22Rv1 (cell line): ENCODE measurements at regions not wholly inside any gene's neighbourhood (a gene's known extent, or its start where the extent isn't known, plus 50 kb on each side); places are given as distances from the start of the nearest gene placed in this dataset.

ENCODE experiments used
- H3K27ac ChIP-seq: fragments of 450-650 bp; 2 replicates; pipeline ENCODE4 v1.5.1; 2017
- CTCF ChIP-seq: fragments of 450-650 bp; IDR thresholded peaks from 2 replicates; pipeline ENCODE4 v1.5.1; 2017; ENCODE audit warnings: mild to moderate bottlenecking
- ZFX ChIP-seq: fragments of 450-650 bp; IDR thresholded peaks from 2 replicates; pipeline ENCODE4 v1.6.1; 2017; ENCODE audit warnings: antibody characterized with exemption, borderline replicate concordance

DNA sequence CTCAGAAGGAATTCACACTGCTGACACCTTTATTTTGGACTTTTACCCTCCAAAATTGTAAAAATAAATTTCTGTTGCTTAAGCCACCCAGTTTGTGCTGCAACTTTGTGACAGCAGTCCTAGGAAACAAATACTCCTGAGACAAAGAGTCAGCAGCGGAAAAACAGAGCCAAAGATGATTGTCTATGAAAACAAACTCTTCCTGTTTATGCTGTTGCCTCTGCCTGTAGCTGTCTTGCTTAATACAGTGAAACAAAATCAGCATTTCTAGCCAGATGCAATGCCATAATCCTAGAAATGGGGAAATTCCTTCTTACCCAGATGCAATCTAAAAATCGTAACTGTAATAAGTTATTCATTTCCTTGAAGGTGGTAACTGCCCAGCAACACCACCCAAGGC is 387.5 kb upstream of the ATP11B start:
- no peak overlapping the region for H3K27ac ChIP-seq

GRCh38 chr3:182406786-182407185 is 386.5 kb upstream of the ATP11B start:
- no peak overlapping the region for H3K27ac ChIP-seq
- no peak for TF ChIP-seq CTCF
- TF ChIP-seq ZFX, result no peak

More for the DNA sequence above, 387.5 kb upstream of the ATP11B start:
- TF ChIP-seq CTCF, result no peak
- TF ChIP-seq ZFX, result no peak

- no peak for TF ChIP-seq CTCF
- TF ChIP-seq ZFX, result no peak
- no peak overlapping the region for H3K27ac ChIP-seq
Measured at GRCh38 chr3:182410051-182410450, 383.3 kb upstream of the ATP11B start.

DNA sequence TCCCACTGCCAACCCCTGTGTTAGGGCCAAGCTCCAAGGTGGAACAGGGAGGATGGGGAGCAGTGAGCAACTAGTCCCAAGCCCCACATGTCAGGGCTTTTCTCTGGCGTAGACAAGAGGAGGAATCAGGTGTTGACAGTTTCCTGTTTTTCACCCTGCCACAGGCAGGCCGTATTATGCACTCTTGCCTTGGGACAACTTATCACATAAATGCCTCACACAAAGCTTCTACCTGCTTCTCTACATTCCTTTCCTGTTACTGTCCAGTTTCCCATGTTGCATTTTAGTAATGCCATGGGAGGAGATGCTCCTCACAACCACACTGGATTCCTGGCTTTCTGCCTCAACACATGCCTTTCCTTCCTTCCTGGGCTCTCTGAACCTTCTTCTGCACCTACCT is 381.2 kb upstream of the ATP11B start:
- TF ChIP-seq ZFX, result no peak
- TF ChIP-seq CTCF, result no peak
- no peak overlapping the region for H3K27ac ChIP-seq

- TF ChIP-seq ZFX, result no peak
- TF ChIP-seq CTCF, result no peak
- no peak overlapping the region for H3K27ac ChIP-seq
Measured at GRCh38 chr3:182413061-182413460, 380.2 kb upstream of the ATP11B start.

- no peak overlapping the region for H3K27ac ChIP-seq
- no peak for TF ChIP-seq CTCF
- no peak for TF ChIP-seq ZFX
Measured at GRCh38 chr3:182413682-182414081, 379.6 kb upstream of the ATP11B start.

GRCh38 chr3:182414586-182414985 is 378.7 kb upstream of the ATP11B start:
- H3K27ac ChIP-seq, result no peak overlapping the region
- TF ChIP-seq ZFX (no peak), CTCF (no peak)
